ENCODE measurements at regions not wholly inside any gene's neighbourhood (a gene's known extent, or its start where the extent isn't known, plus 50 kb on each side); places are given as distances from the start of the nearest gene placed in this dataset.

GRCh38 chr10:29099415-29099814 lies 189.5 kb upstream of the LYZL1 start:
- no peak for DNase-seq
- intact Hi-C loops (cut with DNase I), result no loop called here

DNA sequence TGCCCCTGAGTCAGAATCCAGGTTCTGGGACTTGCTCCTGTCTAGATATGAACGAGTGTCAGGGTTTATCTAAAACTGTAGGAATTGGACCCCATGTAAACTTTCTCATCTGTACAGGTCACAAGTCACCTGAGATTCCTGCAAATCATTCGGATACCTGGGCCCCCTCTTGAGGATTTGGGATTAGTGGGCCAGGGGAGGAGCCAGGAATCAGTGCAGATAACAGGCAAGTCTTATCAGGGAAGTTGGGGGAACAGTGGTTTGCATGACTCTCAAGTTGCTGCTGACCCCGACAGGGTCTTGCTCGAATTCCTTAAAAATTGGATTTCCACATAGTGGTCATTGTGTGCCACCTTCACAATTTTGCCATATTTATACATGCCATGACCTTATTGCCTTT lies 188.4 kb upstream of the LYZL1 start:
- intact Hi-C loops (cut with DNase I), result no loop called here
- DNase-seq, result no peak

GRCh38 chr10:29102233-29102632 lies 186.6 kb upstream of the LYZL1 start:
- peak in 6 of 10 donors; percentile 12 to 80 (median 25) for DNase-seq
- intact Hi-C loops (cut with DNase I), result no loop called here

DNA sequence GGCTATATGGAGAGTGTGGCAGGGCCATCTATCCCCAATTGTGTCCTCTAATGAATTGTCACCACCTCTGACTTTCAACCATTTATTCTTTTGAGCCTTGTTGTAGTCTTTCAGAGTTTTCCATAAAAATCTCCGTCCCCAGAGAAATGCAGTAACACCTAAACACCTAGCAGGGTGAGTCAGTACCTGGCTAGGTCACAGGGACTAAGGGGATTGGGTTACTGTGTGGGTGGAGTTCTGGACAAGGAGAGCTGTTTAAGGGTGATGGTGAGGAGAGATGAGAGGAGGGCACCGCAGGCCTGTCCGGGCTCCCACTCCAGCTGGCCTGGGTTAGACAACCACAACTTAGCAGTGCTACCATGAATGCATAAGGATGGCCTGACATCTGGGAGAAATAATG lies 186.2 kb upstream of the LYZL1 start:
- intact Hi-C loops (cut with DNase I), result no loop called here
- no peak for DNase-seq

DNA sequence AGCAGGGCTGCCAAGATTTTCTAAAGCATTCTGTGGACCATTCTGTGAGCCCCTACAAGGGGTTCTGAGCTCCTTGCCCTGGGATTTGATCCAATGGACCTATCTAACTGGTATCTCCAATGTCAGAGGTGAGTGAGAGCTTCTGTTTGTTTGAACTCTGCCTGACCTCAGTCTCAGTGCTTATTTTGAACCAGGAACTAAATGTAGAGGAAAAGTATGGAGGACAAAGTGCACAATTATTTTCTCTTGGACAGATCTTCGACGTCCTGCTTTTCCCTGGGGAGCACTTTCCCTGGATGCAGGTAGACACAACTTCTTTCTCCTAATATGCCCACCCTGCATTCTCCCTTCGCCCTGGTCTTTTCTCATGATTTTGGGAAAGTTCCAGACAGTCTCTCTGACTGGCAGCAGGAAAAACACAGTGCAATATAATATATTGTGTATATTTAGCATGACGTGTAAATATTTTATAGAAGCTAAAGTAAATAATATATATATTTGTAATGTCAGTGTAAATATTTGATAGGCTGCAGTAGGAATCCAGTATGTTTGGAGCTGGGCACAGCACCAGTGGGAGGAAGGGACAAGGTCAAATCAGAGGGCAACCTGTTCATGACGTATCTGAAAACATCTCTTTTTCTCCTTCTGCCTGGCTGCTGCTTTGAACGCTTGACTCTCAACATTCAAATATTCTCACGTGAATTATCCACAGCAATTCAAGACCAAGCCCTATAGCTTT lies 184.0 kb upstream of the LYZL1 start:
- intact Hi-C loops (cut with DNase I), result no loop called here
- DNase-seq, result no peak

DNA sequence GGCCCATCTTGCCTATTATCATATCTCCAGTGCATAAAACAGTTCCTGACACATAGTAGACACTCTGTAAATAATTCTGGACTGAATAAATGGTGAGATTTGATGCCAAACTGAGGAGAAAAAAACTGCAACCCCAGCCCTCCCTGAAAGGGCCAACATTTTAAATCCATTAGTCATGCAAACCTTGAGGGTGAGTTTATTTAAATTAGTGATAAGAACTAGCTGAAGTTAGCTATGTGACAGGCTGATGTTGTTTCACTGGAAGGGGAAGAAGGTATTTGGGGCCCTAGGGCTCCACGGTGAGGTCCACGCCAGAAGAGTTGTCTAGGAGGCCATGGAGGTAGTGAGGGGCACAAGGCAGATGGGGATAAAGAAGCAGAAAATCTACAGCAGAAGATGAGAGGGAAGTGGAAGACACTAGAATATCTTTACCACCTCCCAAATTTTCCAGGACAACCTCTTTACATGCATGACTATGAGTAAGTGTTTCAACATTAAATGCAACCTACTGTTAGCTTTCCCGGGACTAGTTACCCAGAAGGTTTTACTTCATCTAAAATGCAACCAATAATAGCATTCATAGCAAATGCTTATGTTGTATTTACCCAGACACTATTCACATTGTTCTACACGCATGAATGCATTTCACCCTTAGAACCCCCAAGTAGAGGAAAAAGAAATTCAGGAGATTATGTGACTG lies 183.2 kb upstream of the LYZL1 start:
- no peak for DNase-seq
- intact Hi-C loops (cut with DNase I), result no loop called here

DNA sequence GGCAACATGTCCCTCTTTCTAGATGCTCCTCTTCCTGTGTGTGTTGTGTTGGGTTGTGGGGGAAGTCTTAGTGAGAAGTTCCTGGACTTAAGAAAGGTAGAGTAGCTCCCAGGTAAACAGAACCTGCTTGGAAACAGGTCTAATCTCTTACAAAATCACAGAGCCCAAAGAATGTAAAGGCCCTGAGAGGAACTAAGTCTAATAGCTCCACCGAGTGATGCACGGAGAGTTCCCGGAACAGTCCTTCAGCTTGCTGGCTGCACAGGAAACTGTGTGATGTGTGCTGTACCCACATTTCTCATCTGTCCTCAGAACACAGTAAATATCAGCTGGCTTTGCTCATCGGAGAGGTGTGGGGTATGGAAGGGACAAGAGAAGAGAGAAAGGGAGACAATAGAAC lies 182.6 kb upstream of the LYZL1 start:
- no peak for DNase-seq
- intact Hi-C loops (cut with DNase I), result no loop called here

DNA sequence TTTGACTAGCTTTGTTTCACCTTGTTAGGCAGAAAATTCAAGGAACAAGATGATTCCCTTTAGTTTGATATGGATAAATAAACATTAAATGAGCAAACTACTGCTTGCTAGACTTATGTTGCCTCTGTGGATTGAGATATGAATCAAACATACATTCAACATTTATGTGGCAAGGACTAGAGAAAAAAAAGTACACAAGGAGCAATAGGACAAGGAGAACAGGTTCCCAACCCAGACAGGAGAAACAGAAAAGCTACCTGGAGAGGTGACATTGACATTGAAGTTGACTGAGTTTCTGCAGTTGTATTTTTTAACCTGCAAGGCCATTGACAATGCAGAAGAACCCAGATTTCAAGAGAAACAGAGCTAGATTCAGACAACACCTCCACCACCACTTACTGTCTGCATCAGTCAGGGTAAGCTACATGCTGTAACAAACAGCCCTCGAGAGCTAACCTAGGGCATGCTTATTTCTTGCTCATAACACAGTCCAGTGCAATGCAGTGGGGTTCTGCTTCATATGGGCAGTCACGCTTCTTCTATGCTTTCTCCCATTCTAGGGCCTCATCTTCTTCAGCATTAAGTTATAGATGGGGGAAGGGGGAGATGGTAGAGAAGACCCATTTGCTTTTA lies 180.9 kb upstream of the LYZL1 start:
- intact Hi-C loops (cut with DNase I), result no loop called here
- DNase-seq, result no peak

- intact Hi-C loops (cut with DNase I), result no loop called here
- DNase-seq, result no peak
These were observed 178.9 kb upstream of the LYZL1 start for GRCh38 chr10:29109707-29110571.

DNA sequence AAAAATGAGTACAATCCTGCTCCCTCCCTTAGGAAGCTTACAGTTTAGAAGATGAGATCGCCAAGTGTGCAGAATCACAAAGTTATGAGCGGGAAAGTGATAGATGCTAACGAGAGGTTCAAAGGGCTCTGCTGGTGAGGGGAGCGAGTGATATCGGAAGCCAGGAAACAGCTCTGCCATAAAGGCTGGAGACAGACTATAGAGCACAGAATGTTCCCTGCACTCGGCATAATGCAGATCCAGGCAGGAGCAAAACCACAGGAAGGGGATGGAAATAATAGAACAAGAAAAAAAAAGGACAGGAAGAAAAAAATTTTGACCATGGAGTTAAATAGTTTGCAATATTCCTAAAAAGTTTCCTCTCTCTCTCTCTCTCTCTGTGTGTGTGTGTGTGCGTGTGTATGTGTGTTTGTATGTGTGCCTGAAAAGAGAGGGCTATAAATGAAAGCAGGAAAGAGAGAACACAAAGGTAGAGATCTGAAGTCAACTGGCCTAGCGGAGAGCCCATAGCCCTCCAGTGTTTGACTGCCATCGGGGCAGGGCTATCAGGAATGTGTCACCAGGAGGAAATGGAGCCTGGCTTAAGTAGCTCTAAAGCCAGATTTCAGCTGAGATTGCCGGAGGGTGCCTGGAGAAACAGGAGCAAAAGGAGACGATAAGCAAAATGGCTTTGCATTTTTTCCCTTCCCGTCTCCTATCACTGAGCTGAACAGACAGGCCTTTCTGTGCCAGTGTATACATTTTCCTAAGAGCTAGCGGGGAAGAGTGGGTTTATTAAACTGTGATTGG lies 175.8 kb upstream of the LYZL1 start:
- intact Hi-C loops (cut with DNase I), result no loop called here
- DNase-seq, result no peak

DNA sequence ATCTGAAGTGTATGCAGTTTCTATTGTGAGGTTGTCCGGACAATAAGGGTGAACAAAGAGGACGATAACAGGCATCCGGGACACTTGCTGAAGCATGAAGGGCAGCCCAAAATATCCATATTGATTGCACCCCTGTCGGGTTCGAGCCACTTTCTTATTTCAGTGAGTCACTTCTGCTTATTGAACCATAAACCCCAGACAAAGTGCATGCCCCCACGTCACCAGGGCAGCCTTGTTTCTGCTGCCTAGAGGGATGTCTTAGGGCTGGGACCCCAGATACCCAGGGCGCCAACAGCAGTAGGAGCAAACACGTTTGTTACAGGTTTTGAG lies 175.3 kb upstream of the LYZL1 start:
- intact Hi-C loops (cut with DNase I), result no loop called here
- DNase-seq, result no peak

GRCh38 chr10:29114141-29114540 lies 174.7 kb upstream of the LYZL1 start:
- intact Hi-C loops (cut with DNase I), result no loop called here
- DNase-seq, result no peak

DNA sequence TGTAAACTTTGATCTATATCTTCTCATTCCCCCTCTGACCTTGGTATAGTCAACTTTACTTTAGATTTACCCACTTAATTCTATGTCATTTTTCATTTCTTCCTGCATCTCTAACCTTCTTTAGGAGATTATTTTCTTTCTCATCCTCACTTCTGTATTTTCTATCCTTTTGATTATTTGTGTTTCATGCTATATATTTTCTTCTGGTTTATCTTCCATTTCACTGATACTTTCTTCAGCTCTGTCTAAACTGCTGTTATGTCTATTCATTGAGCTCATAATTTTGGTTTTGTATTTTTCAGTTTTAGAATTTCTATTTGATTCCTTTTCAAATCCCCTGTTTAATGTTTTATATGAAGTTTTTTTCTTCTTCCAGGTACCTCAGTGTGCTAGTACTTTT lies 171.1 kb upstream of the LYZL1 start:
- intact Hi-C loops (cut with DNase I), result no loop called here
- no peak for DNase-seq

GRCh38 chr10:29119374-29119773 lies 169.5 kb upstream of the LYZL1 start:
- intact Hi-C loops (cut with DNase I), result no loop called here
- peak in 1 of 10 donors; percentile 46 for DNase-seq

GRCh38 chr10:29120216-29120615 lies 168.7 kb upstream of the LYZL1 start:
- DNase-seq, result no peak
- intact Hi-C loops (cut with DNase I), result no loop called here

DNA sequence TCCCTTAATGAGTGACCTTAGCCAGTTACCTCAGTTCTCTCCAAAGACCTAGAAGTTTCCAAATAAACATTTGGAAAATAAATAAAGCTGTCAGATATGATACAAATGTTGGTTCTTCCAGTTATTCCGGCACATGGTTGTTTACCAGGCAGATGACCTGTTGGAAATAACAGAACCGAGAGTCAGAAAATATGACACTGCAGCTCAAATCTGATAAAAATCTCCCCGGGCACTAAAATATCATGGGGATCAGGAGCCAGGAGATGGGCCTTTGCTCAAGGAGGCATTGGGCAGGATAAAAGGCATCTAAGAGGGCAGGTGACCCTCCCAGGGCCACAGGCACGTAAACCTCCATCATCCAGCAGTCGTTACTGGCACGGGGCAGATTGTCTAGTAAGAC lies 164.0 kb upstream of the LYZL1 start:
- peak in 1 of 10 donors; percentile 35 for DNase-seq
- intact Hi-C loops (cut with DNase I), result no loop called here

- intact Hi-C loops (cut with DNase I), result no loop called here
- DNase-seq, result peak in 1 of 10 donors; percentile 27
These were observed 161.7 kb upstream of the LYZL1 start for GRCh38 chr10:29127037-29127700.

DNA sequence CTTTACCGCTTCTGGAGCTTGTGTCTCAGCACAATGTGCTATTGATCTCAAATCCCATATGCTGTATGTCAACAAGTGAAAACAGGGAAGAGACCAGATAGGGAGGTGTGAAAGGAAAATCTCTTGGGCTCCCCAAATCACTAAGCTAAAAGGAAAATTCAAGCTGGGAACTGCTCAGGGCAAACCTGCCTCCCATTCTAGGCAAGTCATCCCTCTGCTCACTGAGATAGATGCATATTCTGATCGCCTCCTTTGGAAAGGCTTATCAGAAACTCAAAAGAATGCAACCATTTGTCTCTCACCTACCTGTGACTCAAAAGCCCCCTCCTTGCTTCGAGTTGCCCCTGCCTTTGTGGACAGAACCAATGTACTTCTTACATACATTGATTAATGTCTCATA lies 161.1 kb upstream of the LYZL1 start:
- DNase-seq, result peak in 1 of 10 donors; percentile 26
- intact Hi-C loops (cut with DNase I), result no loop called here

GRCh38 chr10:29130190-29130673 lies 158.6 kb upstream of the LYZL1 start:
- no peak for DNase-seq
- intact Hi-C loops (cut with DNase I), result loop anchor here (5.0 to 10.0 kb wide), 2 partner anchors 185 to 468 kb away; no protein-coding TSS in a partner anchor
